ENCODE measurements at regions not wholly inside any gene's neighbourhood (a gene's known extent, or its start where the extent isn't known, plus 50 kb on each side); places are given as distances from the start of the nearest gene placed in this dataset.

- WGBS, 2 donors: 95 to 97% methylated on average over 1 of the region's 1 CpG
- ATAC-seq (ENCODE audit: low FRiP score): no peak
- no peak for DNase-seq
- Histone ChIP-seq H3K36me3 (ENCODE audit: control insufficient read depth in 1 of 2, insufficient read depth in 2 of 2, low read length in 1 of 2) (no peaks in the 10 kb centered on the region), H3K4me3 (ENCODE audit: low read length in 2 of 2) (no peak overlapping the region), H3K4me1 (ENCODE audit: control insufficient read depth in 1 of 2, insufficient read depth in 2 of 2, low read length in 2 of 2) (peaks cover 0 to 9% of the 10 kb centered on the region in 2 donors), H3K27me3 (ENCODE audit: control insufficient read depth in 1 of 2, insufficient read depth in 2 of 2, low read length in 1 of 2) (no peaks in the 10 kb centered on the region), H3K9me3 (ENCODE audit: control insufficient read depth, low read length) (no peaks in the 10 kb centered on the region), H3K27ac (ENCODE audit: low read depth in 1 of 2, low read length in 2 of 2) (peak overlapping the region in 1 of 2 donors; percentile 25)
- intact Hi-C loops (cut with DNase I): no loop called here
These were observed 128.6 kb upstream of the ADAMTS9 start for GRCh38 chr3:64816355-64816754.

DNA sequence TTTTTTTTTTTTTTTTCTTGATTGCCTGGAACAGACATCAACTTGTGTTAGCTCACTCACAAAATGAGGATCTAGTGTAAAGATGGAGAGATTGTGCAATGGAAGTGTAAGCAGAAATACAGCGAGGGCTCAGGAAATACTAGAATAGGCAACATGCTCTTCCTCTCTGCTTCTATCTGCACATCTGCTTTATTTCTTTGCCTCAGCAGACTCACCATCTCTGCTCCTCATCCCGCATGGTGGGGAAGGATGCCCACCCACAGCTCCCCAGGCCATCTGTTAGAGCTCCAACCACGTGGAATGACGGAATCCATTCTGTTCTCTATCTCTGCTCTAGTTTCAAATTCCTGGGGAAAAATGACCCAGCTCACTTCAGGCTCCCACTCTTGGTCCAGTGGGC, 128.0 kb upstream of the ADAMTS9 start:
- Histone ChIP-seq H3K36me3 (ENCODE audit: control insufficient read depth in 1 of 2, insufficient read depth in 2 of 2, low read length in 1 of 2) (no peaks in the 10 kb centered on the region), H3K27me3 (ENCODE audit: control insufficient read depth in 1 of 2, insufficient read depth in 2 of 2, low read length in 1 of 2) (no peaks in the 10 kb centered on the region), H3K27ac (ENCODE audit: low read depth in 1 of 2, low read length in 2 of 2) (peak overlapping the region in 1 of 2 donors; percentile 10), H3K9me3 (ENCODE audit: control insufficient read depth, low read length) (no peaks in the 10 kb centered on the region), H3K4me1 (ENCODE audit: control insufficient read depth in 1 of 2, insufficient read depth in 2 of 2, low read length in 2 of 2) (peaks cover 0 to 9% of the 10 kb centered on the region in 2 donors), H3K4me3 (ENCODE audit: low read length in 2 of 2) (no peak overlapping the region)
- ATAC-seq (ENCODE audit: low FRiP score): no peak
- no peak for DNase-seq
- 61 to 67% methylated on average over 4 of the region's 4 CpGs for WGBS, 2 donors
- intact Hi-C loops (cut with DNase I): no loop called here

DNA sequence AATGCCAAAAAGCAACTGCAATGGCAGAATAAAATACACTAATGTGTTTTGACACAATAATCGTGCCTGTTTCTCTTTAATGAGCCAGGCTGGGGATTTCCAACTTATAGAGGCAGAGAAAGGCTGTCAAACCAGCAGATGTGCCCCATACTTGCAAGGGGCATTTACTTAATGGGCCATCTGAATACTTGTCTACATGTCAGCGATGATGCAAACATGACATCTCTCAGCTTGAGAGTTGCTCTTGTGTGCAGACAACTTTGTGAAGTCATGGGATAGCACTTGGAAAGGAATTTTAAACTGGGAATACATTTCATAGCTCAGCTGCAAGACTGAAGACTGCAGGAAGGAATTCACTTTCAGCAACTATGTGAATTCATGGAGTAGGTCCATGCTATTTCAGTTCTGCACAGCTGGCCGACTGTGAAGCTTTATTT, 127.4 kb upstream of the ADAMTS9 start:
- ATAC-seq (ENCODE audit: low FRiP score): peak; percentile 75
- Histone ChIP-seq H3K36me3 (ENCODE audit: control insufficient read depth in 1 of 2, insufficient read depth in 2 of 2, low read length in 1 of 2) (no peaks in the 10 kb centered on the region), H3K4me3 (ENCODE audit: low read length in 2 of 2) (no peak overlapping the region), H3K27ac (ENCODE audit: low read depth in 1 of 2, low read length in 2 of 2) (peak overlapping the region in 1 of 2 donors; percentile 75), H3K4me1 (ENCODE audit: control insufficient read depth in 1 of 2, insufficient read depth in 2 of 2, low read length in 2 of 2) (peaks cover 0 to 9% of the 10 kb centered on the region in 2 donors), H3K27me3 (ENCODE audit: control insufficient read depth in 1 of 2, insufficient read depth in 2 of 2, low read length in 1 of 2) (no peaks in the 10 kb centered on the region), H3K9me3 (ENCODE audit: control insufficient read depth, low read length) (no peaks in the 10 kb centered on the region)
- intact Hi-C loops (cut with DNase I): no loop called here
- WGBS, 2 donors: 23 to 26% methylated on average over 3 of the region's 3 CpGs
- DNase-seq: no peak

GRCh38 chr3:64814351-64814750, 126.6 kb upstream of the ADAMTS9 start:
- H3K4me3 ChIP-seq (ENCODE audit: low read length in 2 of 2): no peak overlapping the region
- 43 to 55% methylated on average over 2 of the region's 2 CpGs for WGBS, 2 donors
- ATAC-seq (ENCODE audit: low FRiP score): no peak
- intact Hi-C loops (cut with DNase I): no loop called here
- DNase-seq: no peak
- H3K4me1 ChIP-seq (ENCODE audit: control insufficient read depth in 1 of 2, insufficient read depth in 2 of 2, low read length in 2 of 2): peaks cover 0 to 9% of the 10 kb centered on the region in 2 donors
- no peak overlapping the region for H3K27ac ChIP-seq (ENCODE audit: low read depth in 1 of 2, low read length in 2 of 2)
- no peaks in the 10 kb centered on the region for H3K27me3 ChIP-seq (ENCODE audit: control insufficient read depth in 1 of 2, insufficient read depth in 2 of 2, low read length in 1 of 2)
- H3K9me3 ChIP-seq (ENCODE audit: control insufficient read depth, low read length): no peaks in the 10 kb centered on the region
- H3K36me3 ChIP-seq (ENCODE audit: control insufficient read depth in 1 of 2, insufficient read depth in 2 of 2, low read length in 1 of 2): no peaks in the 10 kb centered on the region

DNA sequence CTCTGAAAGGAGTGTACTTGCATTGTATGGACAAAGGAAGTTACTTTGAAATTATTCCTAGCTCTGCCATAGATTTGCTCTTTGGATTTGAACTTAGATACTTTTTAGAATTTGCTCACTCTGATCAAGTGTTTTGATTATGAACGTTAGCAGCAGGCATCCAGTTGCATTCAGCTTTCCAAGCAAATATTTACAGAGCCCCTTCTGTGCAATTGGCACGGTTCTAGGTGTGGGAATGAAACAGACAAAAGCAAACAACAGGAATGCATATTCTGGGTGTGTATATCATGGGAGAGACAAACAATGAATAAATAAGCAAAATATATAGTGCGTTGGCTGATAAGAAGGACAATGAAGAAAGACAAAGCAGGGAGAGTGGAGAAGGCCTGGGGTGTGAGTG, 125.5 kb upstream of the ADAMTS9 start:
- Histone ChIP-seq H3K27me3 (ENCODE audit: control insufficient read depth in 1 of 2, insufficient read depth in 2 of 2, low read length in 1 of 2) (no peaks in the 10 kb centered on the region), H3K9me3 (ENCODE audit: control insufficient read depth, low read length) (no peaks in the 10 kb centered on the region), H3K27ac (ENCODE audit: low read depth in 1 of 2, low read length in 2 of 2) (no peak overlapping the region), H3K36me3 (ENCODE audit: control insufficient read depth in 1 of 2, insufficient read depth in 2 of 2, low read length in 1 of 2) (no peaks in the 10 kb centered on the region), H3K4me1 (ENCODE audit: control insufficient read depth in 1 of 2, insufficient read depth in 2 of 2, low read length in 2 of 2) (peaks cover 0 to 13% of the 10 kb centered on the region in 2 donors), H3K4me3 (ENCODE audit: low read length in 2 of 2) (no peak overlapping the region)
- DNase-seq (no peak), ATAC-seq (ENCODE audit: low FRiP score) (no peak)
- 69 to 72% methylated on average over 3 of the region's 3 CpGs for WGBS, 2 donors
- intact Hi-C loops (cut with DNase I): no loop called here

DNA sequence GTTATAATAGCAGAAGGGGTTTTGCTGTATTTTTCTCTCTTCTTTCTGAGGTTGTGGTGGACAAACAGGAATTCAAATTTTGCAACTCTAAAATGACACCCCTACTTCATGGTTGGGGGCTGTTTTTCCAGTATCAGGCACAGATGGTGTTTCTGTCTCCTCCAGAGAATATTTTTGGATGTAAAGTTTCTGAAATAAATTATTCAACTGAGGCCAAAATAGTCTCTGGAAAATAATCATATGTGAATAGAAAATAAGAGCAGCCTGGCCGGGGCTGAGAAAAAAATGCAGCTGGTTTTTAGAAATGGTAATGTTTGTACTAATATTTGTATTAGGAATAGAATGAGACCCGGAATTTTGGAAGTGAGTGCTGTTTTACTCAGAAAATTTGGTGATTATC, 121.3 kb upstream of the ADAMTS9 start:
- no peak overlapping the region for H3K27ac ChIP-seq (ENCODE audit: low read depth in 1 of 2, low read length in 2 of 2)
- intact Hi-C loops (cut with DNase I): no loop called here
- H3K36me3 ChIP-seq (ENCODE audit: control insufficient read depth in 1 of 2, insufficient read depth in 2 of 2, low read length in 1 of 2): peaks cover 0 to 4% of the 10 kb centered on the region in 2 donors
- no peak overlapping the region for H3K4me3 ChIP-seq (ENCODE audit: low read length in 2 of 2)
- DNase-seq (no peak), ATAC-seq (ENCODE audit: low FRiP score) (no peak)
- no peaks in the 10 kb centered on the region for H3K27me3 ChIP-seq (ENCODE audit: control insufficient read depth in 1 of 2, insufficient read depth in 2 of 2, low read length in 1 of 2)
- peaks cover 0 to 7% of the 10 kb centered on the region in 2 donors for H3K4me1 ChIP-seq (ENCODE audit: control insufficient read depth in 1 of 2, insufficient read depth in 2 of 2, low read length in 2 of 2)
- 21 to 25% methylated on average over 2 of the region's 2 CpGs for WGBS, 2 donors
- H3K9me3 ChIP-seq (ENCODE audit: control insufficient read depth, low read length): no peaks in the 10 kb centered on the region

GRCh38 chr3:64808061-64808460, 120.3 kb upstream of the ADAMTS9 start:
- H3K36me3 ChIP-seq (ENCODE audit: control insufficient read depth in 1 of 2, insufficient read depth in 2 of 2, low read length in 1 of 2): peaks cover 0 to 4% of the 10 kb centered on the region in 2 donors
- H3K27ac ChIP-seq (ENCODE audit: low read depth in 1 of 2, low read length in 2 of 2): no peak overlapping the region
- H3K9me3 ChIP-seq (ENCODE audit: control insufficient read depth, low read length): no peaks in the 10 kb centered on the region
- intact Hi-C loops (cut with DNase I): no loop called here
- DNase-seq (no peak), ATAC-seq (ENCODE audit: low FRiP score) (no peak)
- H3K4me3 ChIP-seq (ENCODE audit: low read length in 2 of 2): no peak overlapping the region
- no peaks in the 10 kb centered on the region for H3K27me3 ChIP-seq (ENCODE audit: control insufficient read depth in 1 of 2, insufficient read depth in 2 of 2, low read length in 1 of 2)
- H3K4me1 ChIP-seq (ENCODE audit: control insufficient read depth in 1 of 2, insufficient read depth in 2 of 2, low read length in 2 of 2): peaks cover 0 to 7% of the 10 kb centered on the region in 2 donors

DNA sequence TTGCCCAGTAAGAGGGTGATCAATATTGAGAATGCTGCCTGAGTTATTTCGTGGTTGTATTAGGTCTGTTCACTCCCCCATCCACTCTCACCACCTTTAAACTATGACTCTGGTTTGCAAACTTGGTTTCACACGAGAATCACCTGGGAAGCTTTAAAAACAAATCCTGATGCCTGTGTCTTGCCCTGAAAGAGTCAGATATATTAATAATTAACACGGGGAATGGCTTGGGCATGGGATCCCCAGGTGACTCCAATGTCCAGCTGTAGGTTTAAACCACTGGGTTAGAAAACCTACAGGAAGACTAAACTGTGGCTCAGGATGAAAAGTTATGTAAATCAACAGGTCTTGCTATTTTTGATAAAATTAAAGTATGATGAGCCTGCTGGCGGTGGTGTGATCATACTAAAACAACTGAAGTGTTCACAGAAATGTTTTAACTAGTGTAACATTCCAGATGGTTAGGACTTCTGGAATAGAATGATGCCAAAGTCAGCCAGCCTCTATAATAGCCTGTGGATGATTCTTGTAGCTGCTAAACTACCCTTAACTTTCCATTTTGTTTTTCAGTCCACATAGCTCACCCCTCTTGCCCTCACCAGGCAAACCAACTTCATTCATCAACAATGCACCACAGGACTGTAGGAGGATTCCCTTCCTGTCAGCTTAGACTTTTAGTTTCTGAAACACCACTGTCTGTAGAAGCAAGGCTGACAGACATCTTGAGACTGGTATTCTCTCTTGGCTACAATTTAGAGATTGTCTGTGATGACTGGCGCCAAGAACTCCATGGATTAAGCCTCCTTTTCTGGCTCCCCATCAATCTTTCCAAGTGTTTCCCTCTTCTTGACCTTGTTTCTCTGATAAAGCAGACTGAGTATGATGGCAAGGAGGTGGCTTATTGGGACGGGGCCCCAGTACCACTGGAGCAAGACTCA, 119.1 kb upstream of the ADAMTS9 start:
- WGBS, 2 donors: 82 to 84% methylated on average over 6 of the region's 6 CpGs
- intact Hi-C loops (cut with DNase I): no loop called here
- Histone ChIP-seq H3K27me3 (ENCODE audit: control insufficient read depth in 1 of 2, insufficient read depth in 2 of 2, low read length in 1 of 2) (no peaks in the 10 kb centered on the region), H3K4me1 (ENCODE audit: control insufficient read depth in 1 of 2, insufficient read depth in 2 of 2, low read length in 2 of 2) (peaks cover 0 to 7% of the 10 kb centered on the region in 2 donors), H3K9me3 (ENCODE audit: control insufficient read depth, low read length) (no peaks in the 10 kb centered on the region), H3K36me3 (ENCODE audit: control insufficient read depth in 1 of 2, insufficient read depth in 2 of 2, low read length in 1 of 2) (peaks cover 0 to 4% of the 10 kb centered on the region in 2 donors), H3K4me3 (ENCODE audit: low read length in 2 of 2) (no peak overlapping the region), H3K27ac (ENCODE audit: low read depth in 1 of 2, low read length in 2 of 2) (no peak overlapping the region)
- DNase-seq (no peak), ATAC-seq (ENCODE audit: low FRiP score) (no peak)

- intact Hi-C loops (cut with DNase I): no loop called here
- Histone ChIP-seq H3K9me3 (ENCODE audit: control insufficient read depth, low read length) (no peaks in the 10 kb centered on the region), H3K4me3 (ENCODE audit: low read length in 2 of 2) (no peak overlapping the region), H3K36me3 (ENCODE audit: control insufficient read depth in 1 of 2, insufficient read depth in 2 of 2, low read length in 1 of 2) (peaks cover 3 to 4% of the 10 kb centered on the region in 2 donors), H3K4me1 (ENCODE audit: control insufficient read depth in 1 of 2, insufficient read depth in 2 of 2, low read length in 2 of 2) (peaks cover 0 to 7% of the 10 kb centered on the region in 2 donors), H3K27me3 (ENCODE audit: control insufficient read depth in 1 of 2, insufficient read depth in 2 of 2, low read length in 1 of 2) (no peaks in the 10 kb centered on the region), H3K27ac (ENCODE audit: low read depth in 1 of 2, low read length in 2 of 2) (no peak overlapping the region)
- ATAC-seq (ENCODE audit: low FRiP score): no peak
- WGBS, 2 donors: 49 to 50% methylated on average over 2 of the region's 2 CpGs
- DNase-seq: no peak
These were observed 118.2 kb upstream of the ADAMTS9 start for GRCh38 chr3:64805978-64806377.
